ENCODE measurements at regions not wholly inside any gene's neighbourhood (a gene's known extent, or its start where the extent isn't known, plus 50 kb on each side); places are given as distances from the start of the nearest gene placed in this dataset.

DNA sequence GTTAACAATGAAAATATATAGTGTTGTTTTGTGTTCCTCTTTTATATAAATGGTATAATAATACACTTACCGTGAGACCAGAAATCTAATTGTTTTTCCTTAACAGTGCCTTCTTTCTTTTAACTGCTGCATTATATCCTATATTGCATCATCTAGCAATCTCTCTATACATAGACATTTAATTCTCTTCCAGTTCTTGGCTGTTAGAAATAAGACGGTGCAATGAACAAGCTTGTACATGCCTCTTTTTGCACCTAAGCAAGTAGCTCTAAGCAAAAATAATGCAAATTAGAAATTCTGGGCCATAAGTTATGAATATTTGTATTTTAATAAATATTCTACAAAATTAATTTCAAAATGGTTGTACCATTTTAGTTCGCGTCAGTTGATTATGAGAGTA lies 55.9 kb upstream of the AHR start:
- Mint-ChIP-seq H3K27me3 (peaks cover 4% of the 10 kb centered on the region), H3K36me3 (ENCODE audit: insufficient read depth) (no peaks in the 10 kb centered on the region), H3K4me3 (ENCODE audit: low read depth) (no peak overlapping the region), H3K4me1 (ENCODE audit: low read depth) (peaks cover 12% of the 10 kb centered on the region), H3K27ac (no peak overlapping the region), H3K9me3 (ENCODE audit: low read depth) (no peaks in the 10 kb centered on the region)
- TF ChIP-seq, protein P1, sequence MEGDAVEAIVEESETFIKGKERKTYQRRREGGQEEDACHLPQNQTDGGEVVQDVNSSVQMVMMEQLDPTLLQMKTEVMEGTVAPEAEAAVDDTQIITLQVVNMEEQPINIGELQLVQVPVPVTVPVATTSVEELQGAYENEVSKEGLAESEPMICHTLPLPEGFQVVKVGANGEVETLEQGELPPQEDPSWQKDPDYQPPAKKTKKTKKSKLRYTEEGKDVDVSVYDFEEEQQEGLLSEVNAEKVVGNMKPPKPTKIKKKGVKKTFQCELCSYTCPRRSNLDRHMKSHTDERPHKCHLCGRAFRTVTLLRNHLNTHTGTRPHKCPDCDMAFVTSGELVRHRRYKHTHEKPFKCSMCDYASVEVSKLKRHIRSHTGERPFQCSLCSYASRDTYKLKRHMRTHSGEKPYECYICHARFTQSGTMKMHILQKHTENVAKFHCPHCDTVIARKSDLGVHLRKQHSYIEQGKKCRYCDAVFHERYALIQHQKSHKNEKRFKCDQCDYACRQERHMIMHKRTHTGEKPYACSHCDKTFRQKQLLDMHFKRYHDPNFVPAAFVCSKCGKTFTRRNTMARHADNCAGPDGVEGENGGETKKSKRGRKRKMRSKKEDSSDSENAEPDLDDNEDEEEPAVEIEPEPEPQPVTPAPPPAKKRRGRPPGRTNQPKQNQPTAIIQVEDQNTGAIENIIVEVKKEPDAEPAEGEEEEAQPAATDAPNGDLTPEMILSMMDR (IDR thresholded peaks at IDR 0.05; ENCODE audit: unreplicated experiment), result no peak
- DNase-seq (ENCODE audit: low spot score, unreplicated experiment), result no peak

DNA sequence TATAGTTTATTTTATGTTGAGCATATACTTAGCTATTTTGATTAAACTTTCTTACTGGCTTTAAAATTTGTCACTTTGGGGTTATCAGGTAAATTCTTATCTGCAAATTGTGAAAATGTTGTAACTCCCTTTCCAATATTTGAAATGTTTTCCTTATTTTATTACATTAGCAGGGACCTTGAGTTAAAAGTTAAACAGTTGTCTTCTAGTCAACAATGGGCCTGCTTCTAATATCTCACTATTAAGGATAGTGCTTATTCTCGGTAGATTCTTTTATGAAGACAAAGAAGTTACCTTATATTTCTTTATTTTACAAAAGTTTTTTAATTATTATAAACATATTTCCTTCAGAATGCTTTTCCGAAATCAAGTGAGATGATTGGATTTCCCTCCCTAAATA lies 53.7 kb upstream of the AHR start:
- H3K4me3 Mint-ChIP-seq (ENCODE audit: low read depth), result no peak overlapping the region
- no peaks in the 10 kb centered on the region for H3K27me3 Mint-ChIP-seq
- TF ChIP-seq, protein P1 (IDR thresholded peaks at IDR 0.05; ENCODE audit: unreplicated experiment), result no peak
- no peak overlapping the region for H3K27ac Mint-ChIP-seq
- H3K4me1 Mint-ChIP-seq (ENCODE audit: low read depth), result peaks cover 10% of the 10 kb centered on the region
- H3K36me3 Mint-ChIP-seq (ENCODE audit: insufficient read depth), result no peaks in the 10 kb centered on the region
- no peak for DNase-seq (ENCODE audit: low spot score, unreplicated experiment)
- H3K9me3 Mint-ChIP-seq (ENCODE audit: low read depth), result no peaks in the 10 kb centered on the region

DNA sequence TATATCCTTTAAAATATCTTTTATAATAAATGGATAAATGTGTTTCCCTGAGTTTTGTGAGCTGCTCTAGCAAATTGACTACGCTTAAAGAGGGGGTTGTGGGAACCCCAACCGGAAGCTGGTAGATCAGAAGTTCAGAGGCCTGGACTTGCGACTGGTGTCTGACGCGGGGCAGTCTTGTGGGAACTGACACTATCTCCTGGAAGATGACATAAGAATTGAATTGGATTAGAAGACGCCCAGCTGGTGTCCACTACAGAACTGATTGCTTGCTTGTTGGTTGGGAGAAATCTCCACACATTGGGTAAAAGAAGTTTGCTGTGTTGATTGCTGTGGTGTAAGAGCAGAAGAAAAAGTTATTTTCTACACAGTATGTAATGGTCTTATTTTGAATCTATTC lies 51.1 kb upstream of the AHR start:
- Mint-ChIP-seq H3K36me3 (ENCODE audit: insufficient read depth) (no peaks in the 10 kb centered on the region), H3K4me1 (ENCODE audit: low read depth) (peaks cover 6% of the 10 kb centered on the region), H3K27me3 (no peaks in the 10 kb centered on the region), H3K9me3 (ENCODE audit: low read depth) (peaks cover under 1% of the 10 kb centered on the region), H3K27ac (no peak overlapping the region), H3K4me3 (ENCODE audit: low read depth) (no peak overlapping the region)
- DNase-seq (ENCODE audit: low spot score, unreplicated experiment), result no peak
- TF ChIP-seq, protein P1 (IDR thresholded peaks at IDR 0.05; ENCODE audit: unreplicated experiment), result no peak

DNA sequence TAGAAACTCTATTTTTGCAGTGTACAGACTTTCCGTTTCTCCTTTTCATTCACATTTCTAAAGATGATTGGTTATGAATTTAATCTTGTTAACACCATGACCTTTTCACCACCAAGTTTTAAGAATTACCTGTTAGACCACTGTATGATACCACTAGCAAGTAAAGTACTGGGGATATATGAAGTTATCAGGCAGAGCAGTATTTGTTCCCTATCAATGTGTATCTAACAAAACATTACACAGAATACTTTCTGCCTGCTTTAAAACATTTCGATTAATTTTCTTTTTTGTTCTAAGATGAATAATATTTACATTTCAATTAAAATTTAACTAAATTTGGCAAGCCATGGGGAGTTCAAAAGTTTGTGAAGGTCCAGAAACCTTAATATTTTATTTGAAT lies 49.9 kb upstream of the AHR start:
- H3K27ac Mint-ChIP-seq, result no peak overlapping the region
- no peak overlapping the region for H3K4me3 Mint-ChIP-seq (ENCODE audit: low read depth)
- H3K36me3 Mint-ChIP-seq (ENCODE audit: insufficient read depth), result no peaks in the 10 kb centered on the region
- H3K9me3 Mint-ChIP-seq (ENCODE audit: low read depth), result peaks cover 2% of the 10 kb centered on the region
- TF ChIP-seq, protein P1 (IDR thresholded peaks at IDR 0.05; ENCODE audit: unreplicated experiment), result no peak
- H3K4me1 Mint-ChIP-seq (ENCODE audit: low read depth), result peaks cover 6% of the 10 kb centered on the region
- H3K27me3 Mint-ChIP-seq, result no peaks in the 10 kb centered on the region
- no peak for DNase-seq (ENCODE audit: low spot score, unreplicated experiment)
